Fibroblast of upper back skin (primary cell): ENCODE measurements at regions not wholly inside any gene's neighbourhood (a gene's known extent, or its start where the extent isn't known, plus 50 kb on each side); places are given as distances from the start of the nearest gene placed in this dataset.
A peak's percentile ranks its signal among the peaks of the same experiment; 100 is the strongest.
"Not testable (repeated sequence)": the region's sequence is repeated elsewhere in the genome, so short reads cannot be mapped to it uniquely, and the experiment has no call there.

Experiments
- DNase-seq: peaks from one replicate; pipeline ENCODE4 v3.0.0-alpha.2; 2013

GRCh38 chr6:96276305-96276704 lies 245.3 kb upstream of the UFL1 start:
- no peak for DNase-seq

DNA sequence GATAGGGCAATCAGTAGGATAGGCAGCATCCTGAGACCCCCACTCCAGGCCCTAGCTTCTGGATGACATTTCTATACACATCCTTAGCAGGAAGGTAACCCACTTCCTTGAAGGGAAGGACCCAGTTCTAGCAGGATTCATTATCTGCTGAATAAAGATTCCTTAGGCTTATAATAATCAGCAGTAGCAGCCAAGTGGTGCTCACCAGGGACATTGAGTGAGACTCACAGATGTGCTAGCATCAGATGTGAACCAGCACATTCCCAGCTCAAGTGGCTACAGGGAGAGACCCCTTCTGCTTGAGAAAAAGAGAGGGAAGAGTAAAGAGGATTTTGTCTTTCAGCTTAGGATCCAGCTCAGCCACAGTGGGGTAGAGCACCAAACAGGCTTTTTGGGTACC lies 244.8 kb upstream of the UFL1 start:
- DNase-seq: no peak

GRCh38 chr6:96279084-96279483 lies 242.5 kb upstream of the UFL1 start:
- DNase-seq: no peak

DNA sequence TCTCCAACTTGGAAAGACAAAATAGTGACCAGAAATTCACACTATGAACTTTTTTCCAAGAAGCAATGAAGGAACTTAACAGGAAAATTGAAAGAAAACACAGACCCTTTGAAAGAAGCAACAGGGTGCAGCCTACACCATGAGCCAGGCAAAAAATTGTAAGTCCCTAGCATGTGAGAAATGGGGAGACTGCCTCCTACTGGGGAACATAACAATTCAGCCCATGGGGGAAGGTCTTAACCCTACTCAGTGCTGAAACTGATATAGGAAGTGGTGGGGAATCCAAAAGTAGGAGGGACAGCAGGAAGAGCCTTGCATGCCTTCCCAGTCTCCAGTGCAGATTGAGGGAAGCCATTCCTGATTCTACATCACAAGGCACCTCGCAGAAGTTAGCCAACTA lies 235.1 kb upstream of the UFL1 start:
- DNase-seq: no peak

GRCh38 chr6:96299525-96299924 lies 222.1 kb upstream of the UFL1 start:
- DNase-seq: no peak

DNA sequence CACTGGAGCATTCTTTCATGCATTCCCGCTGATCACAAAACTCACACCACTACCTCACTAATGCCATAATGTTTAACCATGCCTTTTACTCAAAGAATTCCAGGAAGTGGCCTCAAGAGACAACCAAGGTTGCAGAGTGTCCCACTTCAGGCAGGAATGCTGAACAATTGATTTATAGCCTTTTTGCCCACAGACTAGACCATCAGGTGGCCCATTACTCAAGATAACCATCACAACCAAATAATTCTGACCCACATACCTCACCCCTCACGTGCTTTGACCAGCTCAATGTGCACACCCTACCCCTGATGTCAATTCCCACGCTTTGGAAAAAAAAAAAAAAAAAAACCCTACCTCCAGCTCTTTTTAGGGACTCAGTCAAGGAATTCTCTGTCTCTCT lies 220.6 kb upstream of the UFL1 start:
- DNase-seq: no peak

DNA sequence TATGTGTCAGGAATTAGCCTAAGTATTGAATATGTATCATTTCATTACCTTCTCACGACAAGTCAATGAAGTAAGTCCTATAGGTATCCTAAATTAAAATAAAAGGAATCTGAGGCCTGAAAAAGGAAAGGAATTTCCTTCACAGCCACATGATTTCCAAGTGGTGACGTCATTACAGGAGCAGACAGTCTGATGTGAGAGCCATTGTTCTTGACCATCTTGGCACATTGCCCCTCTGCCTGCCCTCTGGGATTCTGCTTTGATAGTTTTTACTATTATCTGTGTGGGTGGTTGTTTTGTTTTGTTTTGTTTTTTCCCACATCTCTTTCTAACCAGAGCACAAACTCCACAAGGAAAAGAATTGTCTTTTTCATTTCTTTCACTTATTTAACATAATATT lies 219.8 kb upstream of the UFL1 start:
- DNase-seq: no peak

DNA sequence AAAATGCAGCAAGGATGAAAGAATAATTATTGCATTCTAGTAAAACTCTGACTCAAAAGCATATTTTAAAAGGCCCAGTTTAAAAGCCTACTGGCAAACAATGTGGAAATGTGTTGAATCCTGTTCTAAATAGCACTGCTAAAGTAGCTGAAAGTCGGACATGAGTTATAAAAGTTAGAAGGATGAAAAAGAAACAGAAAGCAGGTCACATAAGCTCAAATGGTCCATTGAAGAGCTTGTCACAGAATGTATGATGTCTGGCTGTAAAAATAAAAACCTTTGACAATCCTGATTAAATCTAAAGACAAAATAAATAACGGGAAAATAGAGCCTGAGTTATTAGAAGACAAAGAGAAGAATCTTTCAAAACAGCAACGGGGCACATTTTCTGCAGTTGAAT lies 218.6 kb upstream of the UFL1 start:
- no peak for DNase-seq

- no peak for DNase-seq
Observed at GRCh38 chr6:96304997-96305396, 216.6 kb upstream of the UFL1 start.

- no peak for DNase-seq
Observed at GRCh38 chr6:96330884-96331283, 190.7 kb upstream of the UFL1 start.

DNA sequence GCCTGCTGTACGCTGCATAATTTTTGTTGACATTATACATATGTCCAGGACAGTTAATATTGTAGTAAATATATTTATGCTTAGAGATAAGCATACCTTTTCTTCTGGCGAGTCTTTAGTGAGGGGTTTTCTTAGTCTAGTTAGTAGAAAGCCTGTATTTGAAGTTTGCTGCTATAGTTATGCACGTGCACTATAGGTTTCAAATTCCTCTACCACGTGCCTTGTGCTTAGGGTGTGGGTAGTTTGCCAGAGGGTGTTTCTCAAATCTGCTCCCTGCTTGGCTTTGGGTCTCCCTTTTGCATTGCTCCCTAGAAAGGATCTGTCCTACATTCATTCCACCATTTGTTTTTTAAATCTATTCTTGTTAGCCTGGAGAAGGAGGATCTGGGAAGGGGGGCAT lies 181.4 kb upstream of the UFL1 start:
- DNase-seq: no peak

- no peak for DNase-seq
Observed at GRCh38 chr6:96345501-96345900, 176.1 kb upstream of the UFL1 start.

DNA sequence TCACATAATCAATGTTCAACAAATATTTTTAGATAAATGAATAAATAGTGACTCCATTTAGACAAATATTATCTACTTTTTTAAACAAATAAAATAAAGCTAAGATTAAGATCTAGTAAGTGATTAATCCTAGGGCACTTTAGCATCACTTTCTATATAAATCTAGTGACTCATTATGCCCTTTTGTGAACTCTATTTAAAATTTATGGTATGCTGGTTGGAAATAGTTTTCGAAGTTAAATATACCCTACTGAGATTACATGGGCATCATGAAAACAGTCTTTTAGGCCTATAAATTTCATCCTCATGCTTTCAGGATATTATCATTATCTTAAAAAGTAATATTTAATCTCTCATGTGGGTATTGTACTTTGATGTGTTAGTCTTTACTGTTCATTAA lies 140.4 kb upstream of the UFL1 start:
- DNase-seq: no peak

- DNase-seq: no peak
Observed at GRCh38 chr6:96391776-96392360, 129.7 kb upstream of the UFL1 start.

- DNase-seq: no peak
Observed at GRCh38 chr6:96394727-96395126, 126.9 kb upstream of the UFL1 start.

- no peak for DNase-seq
Observed at GRCh38 chr6:96410467-96410866, 111.1 kb upstream of the UFL1 start.

GRCh38 chr6:96420294-96420693 lies 101.3 kb upstream of the UFL1 start:
- DNase-seq: no peak

GRCh38 chr6:96433950-96434349 lies 87.7 kb upstream of the UFL1 start:
- DNase-seq: no peak

DNA sequence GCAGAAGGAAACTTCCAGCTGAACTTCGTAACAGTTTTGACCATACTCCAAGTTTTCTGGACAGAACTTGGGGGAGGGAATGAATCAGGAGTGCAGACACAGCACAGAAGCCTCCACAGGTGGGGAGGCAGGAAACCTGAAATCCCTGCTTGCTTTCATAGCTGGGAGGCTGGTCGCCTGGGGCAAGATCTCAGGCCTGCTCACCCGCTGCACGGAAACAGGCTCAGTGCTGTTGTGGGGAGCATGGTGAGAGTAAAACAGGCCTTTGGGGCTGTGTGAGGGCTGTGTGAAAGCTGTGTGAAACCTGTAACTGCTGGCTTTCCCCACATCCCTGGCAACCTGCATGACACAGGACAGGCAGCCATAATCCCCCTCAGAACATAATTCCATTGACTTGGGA lies 85.2 kb upstream of the UFL1 start:
- DNase-seq: no peak

- not testable (repeated sequence) for DNase-seq
Observed at GRCh38 chr6:96437228-96437627, 84.4 kb upstream of the UFL1 start.

GRCh38 chr6:96450082-96450769 lies 71.4 kb upstream of the UFL1 start:
- DNase-seq: peak; percentile 1

DNA sequence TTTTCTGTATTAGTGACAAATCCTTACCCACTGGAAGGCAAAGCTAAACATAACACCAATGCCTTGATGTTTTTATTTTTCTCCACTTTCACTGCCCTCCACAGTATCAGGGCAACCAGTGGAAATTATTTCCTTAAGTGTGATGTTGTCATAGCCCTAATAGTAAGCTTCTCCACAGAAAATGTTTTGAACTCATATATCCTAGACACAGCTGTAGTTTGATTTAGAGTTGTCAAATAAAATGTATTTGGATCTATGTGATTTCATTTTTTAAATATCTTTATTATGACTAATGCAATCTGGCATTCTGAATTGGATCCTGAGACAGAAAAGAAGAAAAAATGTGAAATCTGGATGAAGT lies 70.9 kb upstream of the UFL1 start:
- DNase-seq: no peak

DNA sequence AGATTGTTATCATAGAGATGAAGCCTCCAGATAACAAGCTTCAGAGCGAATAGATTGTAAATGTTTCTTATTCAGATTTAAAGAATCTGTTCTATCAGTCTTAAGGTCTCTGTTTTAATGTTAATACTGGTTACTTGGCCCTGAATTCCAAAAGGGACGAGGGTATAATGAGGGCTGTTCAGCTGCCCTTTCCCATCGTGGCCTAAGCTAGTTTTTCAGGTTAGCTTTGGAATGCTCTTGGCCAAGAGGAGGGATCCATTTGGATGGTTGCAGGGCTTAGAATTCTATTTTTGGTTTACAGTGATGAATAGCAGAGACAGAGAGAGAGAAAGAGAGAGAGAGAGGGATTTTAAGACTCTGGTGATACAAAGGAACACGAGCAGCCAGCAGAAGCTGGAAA lies 62.8 kb upstream of the UFL1 start:
- DNase-seq: no peak

GRCh38 chr6:96460052-96460700 lies 61.4 kb upstream of the UFL1 start:
- DNase-seq: no peak
